Breast epithelium (tissue), 4 donors: ENCODE measurements at regions not wholly inside any gene's neighbourhood (a gene's known extent, or its start where the extent isn't known, plus 50 kb on each side); places are given as distances from the start of the nearest gene placed in this dataset.

Experiments
- DNase-seq, 2 donors: peaks; one replicate each; pipeline ENCODE4 v3.0.0-alpha.2; 2019; ENCODE audit warnings: low spot score in 2 of 2
- H3K27ac ChIP-seq, 2 donors: fragments of 200-600 bp; sonication (generic) in 1 of 2; one replicate each; pipeline ENCODE4 v1.5.1; 2016 to 2019; ENCODE audit warnings: mild to moderate bottlenecking in 1 of 2
- H3K27me3 ChIP-seq, 2 donors: fragments of 200-600 bp; sonication (generic) in 1 of 2; one replicate each; pipeline versions ENCODE4 v1.5.1 to v1.6.0; 2017 to 2019; ENCODE audit warnings: control low read depth in 1 of 2, mild to moderate bottlenecking in 1 of 2
- H3K36me3 ChIP-seq: fragments of 200-600 bp; one replicate; pipeline ENCODE4 v1.5.1; 2019
- H3K4me1 ChIP-seq, 2 donors: fragments of 200-600 bp; sonication (generic); one replicate each; pipeline ENCODE4 v1.5.1; 2016 to 2019; ENCODE audit warnings: control low read depth in 1 of 2
- H3K4me3 ChIP-seq, 3 donors: fragments of 200-600 bp; sonication (generic); 1 replicate in 2 of 3; 2 replicates in 1 of 3; pipeline ENCODE4 v1.5.1; 2016 to 2019; ENCODE audit warnings: mild to moderate bottlenecking in 3 of 3, moderate library complexity in 2 of 3
- H3K9me3 ChIP-seq, 2 donors: fragments of 200-600 bp; sonication (generic) in 1 of 2; one replicate each; pipeline ENCODE4 v1.5.1; 2016 to 2019; ENCODE audit warnings: control low read depth in 1 of 2
- CTCF ChIP-seq, 3 donors: fragments of 450-650 bp; IDR thresholded peaks; one replicate each; pipeline ENCODE4 v1.5.1; 2016 to 2017; ENCODE audit warnings: antibody characterized with exemption in 3 of 3, mild to moderate bottlenecking in 3 of 3, moderate library complexity in 3 of 3
- POLR2A ChIP-seq: fragments of 450-650 bp; IDR thresholded peaks from one replicate; pipeline ENCODE4 v1.6.1; 2016; ENCODE audit warnings: antibody characterized with exemption, mild to moderate bottlenecking, moderate library complexity
- POLR2AphosphoS5 ChIP-seq, 3 donors: sonication (generic); formaldehyde crosslinking; IDR thresholded peaks; one replicate each; pipeline ENCODE4 v1.6.1; 2017; ENCODE audit warnings: antibody characterized with exemption in 3 of 3
- intact Hi-C: fragments of 100-400 bp; cut with DNase I; formaldehyde crosslinking; loops from one replicate; pipeline ENCODE4 v1.15.1; 2023; ENCODE audit warnings: low total_unique reads

- Histone ChIP-seq H3K9me3 (no peaks in the 10 kb centered on the region), H3K27ac (no peak overlapping the region), H3K4me3 (no peak overlapping the region), H3K4me1 (no peaks in the 10 kb centered on the region), H3K27me3 (peaks cover 0 to 6% of the 10 kb centered on the region in 2 donors), H3K36me3 (no peaks in the 10 kb centered on the region)
- intact Hi-C loops = no loop called here
- no peak for TF ChIP-seq CTCF (IDR thresholded peaks at IDR 0.05)
- DNase-seq = no peak
Observed at GRCh38 chr3:168223085-168223484, 127.4 kb upstream of the GOLIM4 start.

- Histone ChIP-seq H3K27ac (no peak overlapping the region), H3K36me3 (no peaks in the 10 kb centered on the region), H3K27me3 (peaks cover 0 to 6% of the 10 kb centered on the region in 2 donors), H3K9me3 (no peaks in the 10 kb centered on the region), H3K4me3 (no peak overlapping the region), H3K4me1 (no peaks in the 10 kb centered on the region)
- DNase-seq = no peak
- TF ChIP-seq POLR2AphosphoS5 (IDR thresholded peaks at IDR 0.05) (no peak), CTCF (IDR thresholded peaks at IDR 0.05) (no peak), POLR2A (no peak)
- intact Hi-C loops = no loop called here
Observed at GRCh38 chr3:168220556-168220955, 124.8 kb upstream of the GOLIM4 start.

GRCh38 chr3:168219530-168219929, 123.8 kb upstream of the GOLIM4 start:
- DNase-seq = no peak
- TF ChIP-seq POLR2A = no peak
- TF ChIP-seq CTCF (IDR thresholded peaks at IDR 0.05) = no peak
- no peak for TF ChIP-seq POLR2AphosphoS5 (IDR thresholded peaks at IDR 0.05)

GRCh38 chr3:168218600-168218999, 122.9 kb upstream of the GOLIM4 start:
- Histone ChIP-seq H3K9me3 (no peaks in the 10 kb centered on the region), H3K27ac (no peak overlapping the region)

More at GRCh38 chr3:168219530-168219929, 123.8 kb upstream of the GOLIM4 start:
- peaks cover 0 to 6% of the 10 kb centered on the region in 2 donors for H3K27me3 ChIP-seq
- no peaks in the 10 kb centered on the region for H3K36me3 ChIP-seq
- H3K9me3 ChIP-seq = no peaks in the 10 kb centered on the region
- H3K4me1 ChIP-seq = no peaks in the 10 kb centered on the region
- H3K27ac ChIP-seq = no peak overlapping the region
- no peak overlapping the region for H3K4me3 ChIP-seq
- intact Hi-C loops = no loop called here

GRCh38 chr3:168216851-168217250, 121.1 kb upstream of the GOLIM4 start:
- no peak for DNase-seq
- Histone ChIP-seq H3K9me3 (no peaks in the 10 kb centered on the region), H3K36me3 (no peaks in the 10 kb centered on the region), H3K27me3 (no peaks in the 10 kb centered on the region), H3K4me3 (no peak overlapping the region), H3K27ac (no peak overlapping the region), H3K4me1 (no peaks in the 10 kb centered on the region)
- TF ChIP-seq POLR2AphosphoS5 (IDR thresholded peaks at IDR 0.05) = no peak
- TF ChIP-seq CTCF (IDR thresholded peaks at IDR 0.05) = no peak
- TF ChIP-seq POLR2A = no peak
- intact Hi-C loops = no loop called here

More at GRCh38 chr3:168218600-168218999, 122.9 kb upstream of the GOLIM4 start:
- no peak for DNase-seq
- TF ChIP-seq CTCF (IDR thresholded peaks at IDR 0.05) (no peak), POLR2AphosphoS5 (IDR thresholded peaks at IDR 0.05) (no peak), POLR2A (no peak)
- H3K4me3 ChIP-seq = no peak overlapping the region
- intact Hi-C loops = no loop called here
- peaks cover 0 to 6% of the 10 kb centered on the region in 2 donors for H3K27me3 ChIP-seq
- H3K36me3 ChIP-seq = no peaks in the 10 kb centered on the region
- no peaks in the 10 kb centered on the region for H3K4me1 ChIP-seq
